ENCODE measurements at regions not wholly inside any gene's neighbourhood (a gene's known extent, or its start where the extent isn't known, plus 50 kb on each side); places are given as distances from the start of the nearest gene placed in this dataset.
A peak's percentile ranks its signal among the peaks of the same experiment; 100 is the strongest.

DNA sequence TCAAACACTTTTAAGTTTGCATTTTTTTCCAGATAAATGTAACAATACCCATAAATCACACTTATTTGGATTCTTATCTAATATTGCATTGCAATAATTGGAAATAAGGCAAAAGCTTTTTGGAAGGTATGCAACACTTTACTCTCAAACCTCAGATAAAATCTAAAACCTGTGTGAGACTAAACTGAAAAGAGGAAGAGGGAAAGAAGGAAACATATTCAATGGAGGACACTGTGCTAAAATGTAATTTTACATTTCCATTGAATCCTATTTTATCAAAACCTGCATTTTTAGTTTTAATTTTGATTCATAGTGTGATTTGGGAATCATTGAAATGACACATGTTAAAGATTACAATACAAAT is 99.4 kb downstream of the HPGD start:
- Histone ChIP-seq H3K9ac (ENCODE audit: low read length) (no peak overlapping the region), H3K9me3 (ENCODE audit: control insufficient read depth, insufficient read depth, low read depth, low read length) (peaks cover 2% of the 10 kb centered on the region; the same call in 1 of the 2 replicates), H3K27ac (ENCODE audit: low read depth, low read length) (no peak overlapping the region), H3K4me3 (ENCODE audit: low read depth, low read length) (no peak overlapping the region), H3K36me3 (ENCODE audit: control insufficient read depth, insufficient read depth, low read length) (no peaks in the 10 kb centered on the region), H3K4me1 (ENCODE audit: control insufficient read depth, insufficient read depth, low read length) (no peaks in the 10 kb centered on the region), H3K27me3 (ENCODE audit: control insufficient read depth, insufficient read depth, low read length) (no peaks in the 10 kb centered on the region)

DNA sequence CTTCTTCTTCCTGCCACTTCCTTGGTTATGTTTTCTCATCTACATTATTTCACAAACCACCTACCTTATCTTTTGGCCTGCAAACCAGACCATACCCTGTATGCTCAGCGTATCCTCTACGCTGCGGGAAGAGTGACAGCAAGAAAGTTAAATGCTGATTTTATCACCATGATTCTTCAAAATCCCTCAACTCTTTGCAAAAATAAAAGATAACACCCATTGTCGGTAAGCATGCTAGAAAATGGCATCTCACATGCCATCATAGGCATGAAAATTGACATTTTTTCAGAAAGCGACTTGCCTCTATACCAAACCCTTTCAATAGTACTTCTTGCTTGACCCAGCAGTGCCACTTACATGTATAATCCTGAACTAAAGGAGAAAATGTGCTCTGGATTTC is 102.0 kb downstream of the HPGD start:
- H3K4me1 ChIP-seq (ENCODE audit: control insufficient read depth, insufficient read depth, low read length): no peaks in the 10 kb centered on the region

DNA sequence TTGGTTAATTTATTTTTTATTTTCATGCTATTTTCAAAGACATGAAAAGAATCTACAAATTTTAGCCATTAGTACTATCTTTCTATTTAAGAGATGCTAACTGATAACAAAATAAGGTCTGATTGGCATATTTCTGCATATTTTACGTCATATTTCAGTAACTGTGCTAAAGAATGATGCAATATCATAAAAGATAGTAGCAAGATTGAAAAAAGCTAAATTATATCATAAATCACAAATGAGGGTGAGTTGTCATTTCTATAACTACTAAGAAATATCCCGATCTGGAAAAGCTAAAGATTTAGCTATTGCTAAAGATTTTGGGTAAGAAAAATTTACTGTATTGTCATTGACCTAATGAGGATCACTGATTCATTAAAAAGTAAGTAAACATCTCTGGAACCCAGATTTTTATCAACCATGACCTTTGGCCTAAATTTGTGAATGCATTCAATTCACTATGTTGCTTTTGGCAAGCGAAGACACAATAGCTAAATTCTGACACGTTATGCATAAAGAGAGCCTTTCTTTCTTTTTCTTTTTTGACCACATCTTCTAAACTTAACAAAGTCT is 103.6 kb downstream of the HPGD start:
- H3K36me3 ChIP-seq (ENCODE audit: control insufficient read depth, insufficient read depth, low read length): no peaks in the 10 kb centered on the region
- peaks cover 7% of the 10 kb centered on the region; the same call in 1 of the 2 replicates for H3K9me3 ChIP-seq (ENCODE audit: control insufficient read depth, insufficient read depth, low read depth, low read length)
- H3K4me3 ChIP-seq (ENCODE audit: low read depth, low read length): no peak overlapping the region
- H3K27ac ChIP-seq (ENCODE audit: low read depth, low read length): no peak overlapping the region
- no peaks in the 10 kb centered on the region for H3K4me1 ChIP-seq (ENCODE audit: control insufficient read depth, insufficient read depth, low read length)
- H3K27me3 ChIP-seq (ENCODE audit: control insufficient read depth, insufficient read depth, low read length): no peaks in the 10 kb centered on the region
- H3K9ac ChIP-seq (ENCODE audit: low read length): no peak overlapping the region

More for the DNA sequence above, 102.0 kb downstream of the HPGD start:
- Histone ChIP-seq H3K4me3 (ENCODE audit: low read depth, low read length) (no peak overlapping the region), H3K27ac (ENCODE audit: low read depth, low read length) (no peak overlapping the region), H3K27me3 (ENCODE audit: control insufficient read depth, insufficient read depth, low read length) (no peaks in the 10 kb centered on the region), H3K9me3 (ENCODE audit: control insufficient read depth, insufficient read depth, low read depth, low read length) (peaks cover 7% of the 10 kb centered on the region; the same call in 1 of the 2 replicates), H3K36me3 (ENCODE audit: control insufficient read depth, insufficient read depth, low read length) (no peaks in the 10 kb centered on the region), H3K9ac (ENCODE audit: low read length) (no peak overlapping the region)

DNA sequence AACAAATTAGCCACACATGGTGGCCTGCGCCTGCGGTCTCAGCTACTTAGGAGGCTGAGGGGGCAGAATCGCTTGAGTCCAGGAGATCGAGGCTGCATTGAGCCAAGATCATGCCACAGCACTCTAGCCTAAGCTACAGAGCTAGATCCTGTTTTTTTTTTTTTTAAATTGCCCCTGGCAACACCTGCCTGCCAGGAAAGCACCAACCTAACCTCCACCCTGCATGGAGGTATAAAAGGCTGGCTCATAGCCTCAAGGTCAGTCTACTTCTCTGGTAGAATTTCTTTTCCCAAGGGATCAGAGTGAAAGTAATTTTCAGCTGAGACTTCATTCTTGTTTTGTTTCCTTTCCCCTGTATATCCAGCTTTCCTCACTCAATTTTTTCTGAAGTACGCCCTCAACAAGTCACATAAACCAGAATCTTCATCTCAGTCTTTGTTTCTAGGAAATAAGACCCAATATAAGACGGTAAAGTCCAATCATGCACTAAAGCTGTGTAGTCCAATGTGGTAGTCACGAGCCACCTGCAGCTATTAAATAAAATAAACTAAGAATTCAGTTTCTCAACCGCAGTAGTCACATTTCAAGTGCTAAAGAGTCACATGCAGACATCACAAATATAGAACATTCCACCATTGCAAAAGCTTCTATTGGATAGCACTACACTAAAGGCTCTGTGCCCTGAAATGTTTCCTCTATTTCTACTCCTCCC is 113.3 kb downstream of the HPGD start:
- H3K27ac ChIP-seq (ENCODE audit: low read depth, low read length): no peak overlapping the region
- no peaks in the 10 kb centered on the region for H3K36me3 ChIP-seq (ENCODE audit: control insufficient read depth, insufficient read depth, low read length)
- H3K9ac ChIP-seq (ENCODE audit: low read length): no peak overlapping the region
- H3K27me3 ChIP-seq (ENCODE audit: control insufficient read depth, insufficient read depth, low read length): no peaks in the 10 kb centered on the region
- peaks cover 2% of the 10 kb centered on the region; the same call in 1 of the 2 replicates for H3K9me3 ChIP-seq (ENCODE audit: control insufficient read depth, insufficient read depth, low read depth, low read length)
- H3K4me1 ChIP-seq (ENCODE audit: control insufficient read depth, insufficient read depth, low read length): peaks cover 7% of the 10 kb centered on the region
- no peak overlapping the region for H3K4me3 ChIP-seq (ENCODE audit: low read depth, low read length)

DNA sequence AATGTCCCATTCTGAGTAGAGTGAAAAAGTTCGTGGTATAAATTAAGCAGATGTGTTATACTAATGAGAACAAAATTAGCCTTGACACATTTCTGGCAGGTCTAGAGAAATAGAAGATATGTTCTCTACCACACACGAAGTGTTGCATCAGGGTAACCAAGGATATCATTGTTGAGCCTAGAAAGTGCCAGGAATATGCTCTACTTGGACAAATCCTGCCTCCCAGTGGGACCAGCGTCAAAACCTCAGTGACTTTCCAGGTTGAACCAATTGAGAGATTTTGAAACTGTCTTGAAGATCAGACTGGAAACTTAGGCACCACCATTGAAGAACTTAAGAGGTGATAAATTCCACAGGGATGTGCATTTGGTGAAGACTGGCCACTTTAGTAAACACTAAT is 115.9 kb downstream of the HPGD start:
- Histone ChIP-seq H3K36me3 (ENCODE audit: control insufficient read depth, insufficient read depth, low read length) (no peaks in the 10 kb centered on the region), H3K4me3 (ENCODE audit: low read depth, low read length) (no peak overlapping the region), H3K27ac (ENCODE audit: low read depth, low read length) (no peak overlapping the region), H3K9ac (ENCODE audit: low read length) (no peak overlapping the region), H3K4me1 (ENCODE audit: control insufficient read depth, insufficient read depth, low read length) (peaks cover 33% of the 10 kb centered on the region), H3K9me3 (ENCODE audit: control insufficient read depth, insufficient read depth, low read depth, low read length) (peaks cover 2% of the 10 kb centered on the region; the same call in 1 of the 2 replicates), H3K27me3 (ENCODE audit: control insufficient read depth, insufficient read depth, low read length) (no peaks in the 10 kb centered on the region)

DNA sequence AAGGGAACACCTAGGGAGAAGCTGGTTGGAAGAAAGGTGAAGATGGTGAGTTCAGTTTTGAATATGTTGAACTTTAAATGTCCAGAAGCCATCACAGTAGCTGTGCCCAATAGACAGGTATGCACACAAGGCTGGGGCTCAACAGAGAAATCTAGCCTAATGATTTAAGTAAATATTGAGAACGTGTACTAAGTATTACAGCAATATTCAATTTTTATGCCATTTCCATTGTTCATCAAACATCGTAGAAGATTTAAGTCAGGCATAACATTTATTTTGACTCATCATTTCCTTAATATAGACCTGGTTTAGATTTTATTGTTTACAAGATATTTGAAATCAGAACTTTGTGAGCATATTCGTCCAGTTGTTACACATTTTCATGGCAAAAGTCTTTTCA is 116.4 kb downstream of the HPGD start:
- Histone ChIP-seq H3K4me3 (ENCODE audit: low read depth, low read length) (no peak overlapping the region), H3K27ac (ENCODE audit: low read depth, low read length) (no peak overlapping the region), H3K4me1 (ENCODE audit: control insufficient read depth, insufficient read depth, low read length) (peaks cover 34% of the 10 kb centered on the region), H3K36me3 (ENCODE audit: control insufficient read depth, insufficient read depth, low read length) (no peaks in the 10 kb centered on the region), H3K9ac (ENCODE audit: low read length) (no peak overlapping the region), H3K27me3 (ENCODE audit: control insufficient read depth, insufficient read depth, low read length) (no peaks in the 10 kb centered on the region), H3K9me3 (ENCODE audit: control insufficient read depth, insufficient read depth, low read depth, low read length) (peaks cover 2% of the 10 kb centered on the region; the same call in 1 of the 2 replicates)

DNA sequence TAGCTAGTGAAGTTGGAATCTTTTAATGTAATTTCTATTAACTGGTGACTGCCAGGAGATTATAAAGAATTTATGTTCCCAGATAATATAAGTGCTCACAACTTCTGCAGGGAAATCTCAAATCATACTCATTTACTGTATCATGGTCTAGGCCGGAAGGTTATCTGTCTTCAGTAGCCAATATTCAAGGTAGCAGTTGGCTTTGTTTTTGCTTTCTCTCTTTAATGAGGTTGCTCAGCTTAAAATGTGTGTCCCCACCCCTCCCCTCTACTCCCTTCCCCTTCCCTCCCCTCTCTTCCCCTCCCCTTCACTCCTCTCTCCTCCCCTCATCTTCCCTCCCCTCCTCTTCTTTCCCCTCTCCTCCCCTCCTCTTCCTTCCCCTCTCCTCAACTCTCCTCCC is 117.6 kb downstream of the HPGD start:
- H3K27ac ChIP-seq (ENCODE audit: low read depth, low read length): peak overlapping the region; percentile 95; the same call in 1 of the 2 replicates
- no peaks in the 10 kb centered on the region for H3K27me3 ChIP-seq (ENCODE audit: control insufficient read depth, insufficient read depth, low read length)
- peak overlapping the region; percentile 32 for H3K9ac ChIP-seq (ENCODE audit: low read length)

DNA sequence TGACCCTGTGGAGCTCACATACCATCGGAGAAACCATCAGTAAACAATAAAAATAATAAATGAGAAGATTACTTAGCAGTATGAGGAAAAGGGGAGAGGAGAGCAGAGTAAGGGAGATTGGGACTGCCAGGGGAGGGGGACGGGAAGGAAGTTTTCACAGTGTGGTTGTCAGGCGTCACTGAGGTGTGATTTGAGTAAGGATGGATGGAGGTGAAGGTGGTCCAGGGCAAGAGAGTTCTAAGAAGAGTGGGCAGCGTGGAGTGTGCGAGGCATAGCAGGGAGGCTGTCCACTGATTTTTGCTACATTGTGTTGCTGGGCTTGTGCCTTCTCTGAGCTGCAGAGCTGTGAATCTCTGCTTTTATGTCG is 119.1 kb downstream of the HPGD start:
- Histone ChIP-seq H3K4me1 (ENCODE audit: control insufficient read depth, insufficient read depth, low read length) (peaks cover 41% of the 10 kb centered on the region), H3K9me3 (ENCODE audit: control insufficient read depth, insufficient read depth, low read depth, low read length) (no peaks in the 10 kb centered on the region; the same call in 1 of the 2 replicates), H3K27ac (ENCODE audit: low read depth, low read length) (peak overlapping the region; percentile 95; the same call in 1 of the 2 replicates), H3K4me3 (ENCODE audit: low read depth, low read length) (no peak overlapping the region), H3K9ac (ENCODE audit: low read length) (peak overlapping the region; percentile 85), H3K27me3 (ENCODE audit: control insufficient read depth, insufficient read depth, low read length) (no peaks in the 10 kb centered on the region), H3K36me3 (ENCODE audit: control insufficient read depth, insufficient read depth, low read length) (no peaks in the 10 kb centered on the region)

More for the DNA sequence above, 117.6 kb downstream of the HPGD start:
- Histone ChIP-seq H3K4me1 (ENCODE audit: control insufficient read depth, insufficient read depth, low read length) (peaks cover 41% of the 10 kb centered on the region), H3K4me3 (ENCODE audit: low read depth, low read length) (no peak overlapping the region), H3K9me3 (ENCODE audit: control insufficient read depth, insufficient read depth, low read depth, low read length) (peaks cover 2% of the 10 kb centered on the region; the same call in 1 of the 2 replicates), H3K36me3 (ENCODE audit: control insufficient read depth, insufficient read depth, low read length) (no peaks in the 10 kb centered on the region)

DNA sequence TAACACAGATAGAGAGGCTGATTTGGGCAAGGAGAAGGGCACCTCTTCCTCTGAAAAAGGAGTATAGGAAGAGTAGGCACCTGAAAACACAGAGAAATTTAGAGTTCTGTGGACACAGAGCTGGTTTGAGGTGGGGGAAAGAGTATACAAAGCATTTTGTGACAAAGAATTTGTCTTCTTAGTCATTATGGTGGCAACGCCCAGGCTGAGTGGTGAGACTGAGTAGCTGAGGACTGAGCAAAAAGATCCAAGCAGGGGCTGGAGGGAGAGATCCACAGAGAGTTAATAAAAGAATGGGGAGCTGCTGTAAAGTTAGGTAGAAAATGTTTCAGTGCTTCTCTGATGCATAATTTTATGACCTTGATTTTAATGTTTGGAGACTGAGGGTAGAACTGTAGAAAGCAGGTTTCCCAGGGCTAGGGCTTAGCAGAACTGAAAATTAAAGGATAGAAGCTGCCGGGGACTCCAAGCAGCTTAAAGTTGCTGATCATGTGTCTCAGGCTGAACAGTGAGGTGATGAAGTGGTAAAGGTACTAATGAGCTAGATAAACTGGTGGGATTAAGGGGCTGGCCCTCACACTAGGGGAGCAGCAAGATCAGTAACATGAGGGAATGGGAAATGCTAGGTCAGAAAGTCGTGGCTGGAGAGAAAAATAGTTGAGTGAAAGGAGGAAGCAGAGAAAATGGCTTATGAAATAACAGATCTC is 118.9 kb downstream of the CEP44 start:
- H3K36me3 ChIP-seq (ENCODE audit: control insufficient read depth, insufficient read depth, low read length): no peaks in the 10 kb centered on the region
- H3K27me3 ChIP-seq (ENCODE audit: control insufficient read depth, insufficient read depth, low read length): no peaks in the 10 kb centered on the region
- peaks cover 41% of the 10 kb centered on the region for H3K4me1 ChIP-seq (ENCODE audit: control insufficient read depth, insufficient read depth, low read length)
- no peaks in the 10 kb centered on the region; the same call in 1 of the 2 replicates for H3K9me3 ChIP-seq (ENCODE audit: control insufficient read depth, insufficient read depth, low read depth, low read length)
- peak overlapping the region; percentile 85 for H3K9ac ChIP-seq (ENCODE audit: low read length)
- peak overlapping the region; percentile 95; the same call in 1 of the 2 replicates for H3K27ac ChIP-seq (ENCODE audit: low read depth, low read length)
- H3K4me3 ChIP-seq (ENCODE audit: low read depth, low read length): no peak overlapping the region

DNA sequence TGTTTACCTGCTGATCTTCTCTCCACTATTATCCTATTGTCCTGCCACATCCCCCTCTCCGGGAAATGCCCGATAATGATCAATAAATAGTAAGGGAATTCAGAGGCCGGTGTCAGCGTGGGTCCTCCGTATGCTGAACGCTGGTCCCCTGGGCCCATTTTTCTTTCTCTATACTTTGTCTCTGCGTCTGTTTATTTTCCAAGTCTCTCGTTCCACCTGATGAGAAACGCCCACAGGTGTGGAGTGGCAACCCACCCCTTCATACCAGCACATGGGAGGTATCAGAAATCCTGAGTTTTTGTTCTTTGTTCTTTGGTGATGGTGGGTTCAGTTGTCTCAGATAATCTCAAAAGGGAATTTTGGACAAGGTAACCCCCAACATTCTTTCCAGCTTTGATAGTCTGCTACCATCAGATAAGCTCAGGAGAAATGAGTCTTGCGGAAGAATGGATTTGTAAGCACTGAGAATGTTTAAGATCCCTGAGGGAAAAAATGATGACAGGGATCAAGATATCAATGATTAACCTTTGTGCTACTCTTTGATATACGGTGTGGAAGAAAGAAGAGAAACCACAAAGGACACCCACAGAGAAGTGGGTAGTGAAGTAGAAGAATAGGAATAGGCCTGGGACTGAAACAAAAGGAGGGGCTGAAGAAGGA is 117.9 kb downstream of the CEP44 start:
- Histone ChIP-seq H3K27me3 (ENCODE audit: control insufficient read depth, insufficient read depth, low read length) (no peaks in the 10 kb centered on the region), H3K4me3 (ENCODE audit: low read depth, low read length) (no peak overlapping the region), H3K27ac (ENCODE audit: low read depth, low read length) (peak overlapping the region; percentile 95), H3K9me3 (ENCODE audit: control insufficient read depth, insufficient read depth, low read depth, low read length) (no peaks in the 10 kb centered on the region), H3K9ac (ENCODE audit: low read length) (peak overlapping the region; percentile 85), H3K36me3 (ENCODE audit: control insufficient read depth, insufficient read depth, low read length) (no peaks in the 10 kb centered on the region), H3K4me1 (ENCODE audit: control insufficient read depth, insufficient read depth, low read length) (peaks cover 41% of the 10 kb centered on the region)
